ENCODE measurements at regions not wholly inside any gene's neighbourhood (a gene's known extent, or its start where the extent isn't known, plus 50 kb on each side); places are given as distances from the start of the nearest gene placed in this dataset.

GRCh38 chr2:150542172-150542571 lies 54.7 kb upstream of the RND3 start:
- POLR2A ChIA-PET: no interaction called here
- DNase-seq (ENCODE audit: low spot score): no peak
- H3K27me3 Mint-ChIP-seq (ENCODE audit: low read depth): no peaks in the 10 kb centered on the region; the same call in 1 of the 2 replicates
- CTCF ChIA-PET: no interaction called here
- peaks cover 19% of the 10 kb centered on the region for H3K36me3 Mint-ChIP-seq
- no peak overlapping the region for H3K4me3 Mint-ChIP-seq
- TF ChIP-seq E2F1 (CRISPR knock-in tag; IDR thresholded peaks at IDR 0.05): no peak
- no peak for TF ChIP-seq HMGA2 (CRISPR knock-in tag; IDR thresholded peaks at IDR 0.05)
- TF ChIP-seq ZNF425 (CRISPR knock-in tag; conservative IDR thresholded peaks at IDR 0.05): no peak
- TF ChIP-seq CBFB (CRISPR knock-in tag; IDR thresholded peaks at IDR 0.05; ENCODE audit: low read depth): no peak
- no peak for TF ChIP-seq TEAD4 (CRISPR knock-in tag; IDR thresholded peaks at IDR 0.05)
- TF ChIP-seq TEAD1 (CRISPR knock-in tag; IDR thresholded peaks at IDR 0.05): no peak
- no peak for TF ChIP-seq PRRX2 (CRISPR knock-in tag; IDR thresholded peaks at IDR 0.05)
- no peak for TF ChIP-seq GRHL2 (CRISPR knock-in tag; IDR thresholded peaks at IDR 0.05; ENCODE audit: insufficient replicate concordance, severe bottlenecking)
- TF ChIP-seq SOX15 (CRISPR knock-in tag; IDR thresholded peaks at IDR 0.05): no peak
- no peak for TF ChIP-seq PREB (CRISPR knock-in tag; IDR thresholded peaks at IDR 0.05; ENCODE audit: borderline replicate concordance)
- TF ChIP-seq NFYB (CRISPR knock-in tag; conservative IDR thresholded peaks at IDR 0.05; ENCODE audit: low read depth): no peak
- TF ChIP-seq AR (CRISPR knock-in tag; IDR thresholded peaks at IDR 0.05): no peak
- no peak for TF ChIP-seq ZNF232 (CRISPR knock-in tag; IDR thresholded peaks at IDR 0.05)
- no peak for TF ChIP-seq IRF1 (CRISPR knock-in tag; IDR thresholded peaks at IDR 0.05)
- no peak for TF ChIP-seq HMGXB4 (CRISPR knock-in tag; IDR thresholded peaks at IDR 0.05)
- no peak for TF ChIP-seq FOXK1 (CRISPR knock-in tag; IDR thresholded peaks at IDR 0.05)
- TF ChIP-seq OVOL2 (CRISPR knock-in tag; IDR thresholded peaks at IDR 0.05; ENCODE audit: borderline replicate concordance): no peak
- no peak for TF ChIP-seq CREB1 (CRISPR knock-in tag; IDR thresholded peaks at IDR 0.05)
- no peak overlapping the region for H3K27ac Mint-ChIP-seq
- H3K9me3 Mint-ChIP-seq: peaks cover 32% of the 10 kb centered on the region
- ATAC-seq: no peak
- H3K4me1 Mint-ChIP-seq: no peaks in the 10 kb centered on the region

Measured in WTC11 (cell line).